ENCODE measurements at regions not wholly inside any gene's neighbourhood (a gene's known extent, or its start where the extent isn't known, plus 50 kb on each side); places are given as distances from the start of the nearest gene placed in this dataset.

DNA sequence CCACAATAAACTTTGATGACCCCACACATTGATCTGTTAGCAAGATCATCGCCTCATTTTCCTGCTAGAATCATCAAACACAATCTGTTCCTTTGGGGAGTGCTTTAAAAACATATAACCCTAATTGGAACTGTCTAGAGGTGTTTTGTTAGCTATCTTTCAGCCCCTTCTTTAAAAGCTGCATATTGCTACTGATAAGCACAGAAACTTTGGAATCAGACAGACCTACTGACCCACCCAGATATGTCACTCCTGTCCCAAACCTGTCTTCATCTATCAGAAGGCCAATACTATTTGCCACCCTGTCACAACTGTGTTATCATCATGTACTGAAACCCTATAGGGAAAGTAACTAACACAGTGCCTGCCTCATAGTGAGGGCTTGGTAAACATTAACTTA lies 172.4 kb upstream of the SASH1 start:
- DNase-seq = no peak

DNA sequence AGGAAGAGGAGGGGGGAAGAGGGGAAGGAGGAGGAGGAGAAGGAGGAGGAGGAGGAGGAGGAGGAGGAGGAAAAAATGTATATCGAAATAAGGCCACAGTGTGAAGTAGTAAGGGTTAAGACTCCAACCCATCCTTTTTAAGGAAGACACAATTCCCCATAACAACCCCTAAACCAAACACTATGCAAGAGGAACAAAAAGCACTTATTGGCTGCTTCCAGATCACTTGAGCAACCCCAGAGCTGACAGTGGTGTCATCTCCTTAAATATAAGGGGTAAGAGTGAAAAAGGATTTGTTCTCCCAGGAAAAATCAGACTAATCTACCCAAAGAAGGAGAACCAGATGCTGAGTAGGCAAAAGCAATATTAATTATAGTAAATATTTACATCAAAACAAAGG lies 169.1 kb upstream of the SASH1 start:
- DNase-seq = no peak

DNA sequence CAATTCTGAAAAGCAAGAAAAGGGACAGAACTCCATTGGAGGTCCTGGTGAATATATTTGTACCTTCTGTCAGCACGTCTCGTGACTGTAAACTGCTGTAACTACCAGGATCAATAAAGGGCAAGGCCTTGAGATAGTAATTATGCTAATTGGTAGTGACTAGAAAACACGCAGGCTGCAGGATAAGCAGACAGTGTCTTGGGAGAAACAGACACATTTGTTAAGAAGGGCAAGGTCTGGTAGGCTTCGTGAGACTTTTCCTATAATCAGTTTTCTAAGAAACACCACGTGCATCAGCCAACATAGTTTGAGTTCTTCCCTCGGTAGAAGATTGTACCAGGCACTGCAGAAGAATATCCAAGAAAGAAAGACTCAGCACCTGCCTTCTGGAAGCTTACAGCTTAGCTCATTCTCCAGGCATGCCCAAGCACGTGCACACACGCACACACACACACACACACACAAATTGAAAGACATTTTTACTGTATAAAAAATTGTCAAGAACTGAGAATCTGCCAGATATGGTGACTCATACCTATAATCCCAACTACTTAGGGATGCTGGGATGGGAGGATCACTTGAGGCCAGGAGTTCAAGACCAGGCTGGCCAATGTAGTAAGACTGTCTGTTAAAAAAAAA lies 167.0 kb upstream of the SASH1 start:
- DNase-seq = no peak

DNA sequence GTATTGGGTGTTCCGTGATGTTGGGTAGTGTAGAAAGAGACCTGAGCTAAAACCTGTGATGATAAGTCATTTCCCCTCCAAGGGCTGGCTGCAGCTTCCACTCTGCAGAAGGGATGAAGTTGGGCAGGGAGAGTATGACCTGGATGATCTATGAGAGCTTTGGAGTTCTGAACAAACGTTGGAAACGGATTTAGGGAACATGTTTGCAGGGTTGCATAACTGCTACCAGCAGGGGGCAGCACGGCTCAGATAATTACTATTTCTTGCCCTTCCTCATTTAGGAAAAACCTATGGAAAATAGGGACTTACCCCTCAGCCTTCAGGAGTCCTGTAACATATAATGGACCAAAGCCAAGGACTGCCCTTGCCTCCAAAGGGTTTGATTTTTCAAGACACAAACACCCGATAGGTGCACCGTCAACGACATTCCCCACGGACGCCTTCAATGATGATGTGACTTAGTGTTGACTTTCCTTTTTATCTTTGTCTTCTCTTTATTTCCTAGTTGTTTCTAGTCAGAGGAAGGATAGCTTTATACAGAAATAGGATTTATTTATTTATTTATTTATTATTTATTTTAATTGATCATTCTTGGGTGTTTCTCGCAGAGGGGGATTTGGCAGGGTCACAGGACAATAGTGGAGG lies 164.9 kb upstream of the SASH1 start:
- DNase-seq = peak in 9 of 14 donors; percentile 6 to 62 (median 29)

DNA sequence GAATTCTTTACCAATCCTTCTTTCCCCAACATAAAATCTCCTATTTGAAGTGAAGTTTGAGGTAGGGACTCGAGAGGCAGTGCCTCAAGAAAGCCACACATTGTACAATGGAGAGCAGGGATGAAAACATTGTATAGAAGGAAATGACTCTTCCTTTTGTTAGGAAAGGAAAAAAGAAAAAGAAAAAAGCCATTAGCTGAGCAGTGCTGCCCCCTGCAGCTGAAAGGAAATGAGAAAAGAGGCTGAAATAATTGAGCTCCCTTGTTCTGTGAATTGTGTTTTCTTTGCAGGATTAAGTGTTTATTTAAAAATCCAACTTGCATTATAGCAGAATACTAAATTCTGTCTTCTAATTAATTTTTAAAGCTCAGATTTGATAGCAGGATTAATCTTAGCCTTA lies 162.9 kb upstream of the SASH1 start:
- peak in 2 of 14 donors; percentile 3 for DNase-seq

DNA sequence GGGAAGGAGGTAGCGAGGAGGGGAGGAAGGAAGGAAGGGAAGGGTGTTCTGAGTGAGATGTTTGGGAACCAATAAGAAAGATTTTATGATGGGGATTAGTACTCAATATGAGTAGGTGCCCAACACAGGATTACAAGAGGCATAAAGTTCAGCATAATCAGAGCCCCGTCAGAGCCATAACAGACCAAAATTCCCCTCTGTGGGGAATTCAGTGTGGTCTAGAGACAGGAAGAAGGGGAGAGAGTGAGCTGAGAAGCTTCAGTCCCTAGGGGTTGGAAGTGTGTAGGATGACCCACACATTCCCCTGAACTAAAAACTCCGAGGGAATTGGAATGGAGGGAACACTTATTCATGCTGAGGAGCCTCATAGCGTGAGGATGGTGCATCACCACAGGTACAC lies 160.3 kb upstream of the SASH1 start:
- DNase-seq = no peak

DNA sequence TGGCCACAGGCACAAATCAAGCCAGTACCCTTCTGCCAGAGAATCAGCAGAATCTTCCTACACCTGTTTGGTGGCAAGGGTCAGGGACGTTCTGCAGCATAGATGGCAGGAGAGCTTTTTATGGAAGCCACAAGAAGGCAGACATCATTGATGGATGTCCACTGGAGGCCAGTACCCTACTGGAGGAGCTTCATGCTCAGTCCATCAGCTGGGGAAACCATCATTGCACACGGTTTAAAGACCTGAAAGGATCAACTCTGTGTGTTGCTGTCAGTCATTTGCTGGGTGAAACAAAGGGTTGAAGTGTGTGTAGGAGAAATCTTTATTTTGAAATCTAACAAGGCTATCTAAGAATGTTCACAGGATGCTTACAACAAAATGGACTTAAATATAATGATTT lies 158.9 kb upstream of the SASH1 start:
- DNase-seq = no peak

DNA sequence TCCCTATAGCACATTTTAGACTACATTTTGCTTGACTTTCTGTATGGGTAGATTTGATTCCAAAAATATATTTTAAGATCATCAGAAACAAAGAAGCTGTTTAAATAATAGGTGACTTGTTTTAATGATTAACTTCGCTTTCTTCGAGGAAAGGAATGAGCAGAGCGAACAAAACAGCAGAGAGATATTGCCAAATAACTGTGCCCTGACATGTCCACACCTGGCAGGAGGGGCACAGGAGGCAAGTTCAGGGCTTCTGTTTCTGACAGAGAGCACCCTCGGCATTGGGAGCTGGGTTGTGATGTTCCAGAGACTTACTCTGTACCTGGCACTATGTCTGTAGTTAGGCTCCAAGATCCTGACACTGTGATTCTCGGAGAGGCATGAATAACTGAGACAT lies 155.7 kb upstream of the SASH1 start:
- DNase-seq = no peak

DNA sequence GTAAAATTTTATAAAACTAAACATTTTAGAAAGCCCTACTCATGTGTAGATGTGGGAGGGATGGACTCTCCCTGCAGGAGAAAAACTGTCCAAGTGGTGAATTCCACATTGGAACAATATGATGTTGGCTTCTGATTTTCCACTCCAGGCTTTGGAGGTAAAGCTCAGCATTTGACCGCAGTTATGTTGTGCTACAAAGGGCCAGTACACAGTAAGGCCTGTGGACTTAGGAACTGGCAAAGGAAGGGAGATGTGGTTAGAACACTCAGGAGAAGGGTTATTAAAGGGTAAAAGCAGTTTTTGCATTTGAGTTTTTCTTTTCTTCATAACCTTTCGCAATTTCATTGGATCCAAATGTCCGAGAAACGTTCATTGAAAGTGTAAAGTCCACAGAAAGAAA lies 150.3 kb upstream of the SASH1 start:
- DNase-seq = no peak

DNA sequence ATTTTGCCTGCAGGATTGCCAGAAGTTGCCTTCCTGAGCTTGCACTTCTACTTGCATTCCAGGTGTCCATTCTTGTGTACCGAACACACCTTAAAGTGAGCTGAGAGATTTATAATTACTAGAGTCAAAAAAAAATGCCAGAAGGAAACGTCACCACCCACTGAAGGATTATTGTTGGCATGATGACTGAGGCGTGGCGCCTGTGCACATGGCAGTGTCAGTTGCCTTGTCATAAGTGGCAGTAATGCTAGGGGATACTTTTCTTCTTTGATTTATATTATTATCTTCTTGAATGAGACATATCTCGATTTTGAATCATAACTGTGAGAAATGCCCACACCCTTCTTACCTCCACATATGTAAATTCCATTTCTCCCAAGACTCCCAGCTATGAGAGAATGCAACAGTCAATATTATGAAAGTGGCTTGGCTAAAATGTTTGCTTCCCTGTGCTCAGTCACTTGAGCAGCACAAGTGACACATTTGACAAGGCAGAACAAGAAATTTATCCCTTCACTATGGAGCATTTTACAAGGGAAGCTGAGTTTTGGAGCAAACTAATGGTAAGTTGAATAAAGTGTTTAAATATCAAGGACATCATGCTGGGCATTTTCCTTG lies 149.5 kb upstream of the SASH1 start:
- no peak for DNase-seq

DNA sequence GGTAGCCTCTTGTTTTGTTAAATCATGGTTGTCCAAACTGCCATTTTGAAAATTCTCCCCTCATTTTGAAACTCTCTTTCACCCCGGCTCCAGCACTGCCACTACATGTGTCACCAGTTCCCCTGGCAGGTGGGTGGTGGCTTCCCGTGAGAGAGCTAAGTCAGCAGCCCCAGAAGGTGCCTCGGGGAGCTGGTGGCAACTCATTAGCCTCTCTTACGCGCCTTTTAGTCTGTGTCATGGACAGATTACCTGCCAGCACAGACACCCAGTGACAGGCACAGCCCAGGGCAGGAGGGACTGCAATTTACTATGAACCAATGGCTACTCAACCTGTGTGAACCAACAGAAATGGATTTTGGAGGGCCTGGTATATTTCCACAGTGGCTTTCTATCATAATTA lies 147.1 kb upstream of the SASH1 start:
- DNase-seq = no peak

DNA sequence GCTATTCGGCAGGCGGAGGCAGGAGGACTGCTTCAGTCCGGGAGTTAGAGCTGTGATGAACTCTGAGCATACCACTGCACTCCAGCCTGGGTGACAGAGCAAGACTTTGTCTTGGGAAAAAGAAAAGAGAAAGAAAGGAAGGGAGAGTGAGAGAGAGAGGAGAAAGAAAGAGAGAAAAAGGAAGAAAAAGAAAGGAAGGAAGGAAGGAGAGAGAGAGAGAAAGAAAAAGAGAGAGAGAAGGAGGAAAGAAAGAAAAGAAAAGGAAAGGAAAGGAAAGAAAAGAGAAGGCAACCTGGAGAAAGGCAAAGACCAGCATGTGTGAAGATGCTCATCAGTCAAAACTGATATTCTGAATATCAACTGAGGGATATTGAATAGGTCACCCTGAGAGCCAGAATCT lies 143.1 kb upstream of the SASH1 start:
- DNase-seq = no peak

DNA sequence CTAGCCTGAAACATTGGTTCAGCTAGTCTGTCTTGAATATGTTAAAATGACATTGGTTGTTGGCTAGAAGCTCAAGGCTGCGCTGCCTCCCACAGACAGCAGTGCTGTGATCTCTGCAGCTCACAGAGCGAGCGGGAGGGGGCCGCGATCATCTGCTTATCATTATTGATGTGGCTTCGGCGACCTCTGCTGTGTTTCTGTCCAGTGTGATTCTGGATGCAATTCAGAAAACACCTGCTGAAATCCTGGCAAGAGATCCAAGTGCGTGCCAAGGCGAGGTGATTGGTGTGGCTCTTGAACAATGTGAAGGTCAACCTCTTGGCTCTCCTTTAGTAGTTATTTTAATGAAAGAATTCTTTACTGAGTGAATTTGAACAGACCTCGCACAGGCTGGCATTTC lies 142.3 kb upstream of the SASH1 start:
- DNase-seq = peak in 5 of 14 donors; percentile 10 to 31 (median 24)

DNA sequence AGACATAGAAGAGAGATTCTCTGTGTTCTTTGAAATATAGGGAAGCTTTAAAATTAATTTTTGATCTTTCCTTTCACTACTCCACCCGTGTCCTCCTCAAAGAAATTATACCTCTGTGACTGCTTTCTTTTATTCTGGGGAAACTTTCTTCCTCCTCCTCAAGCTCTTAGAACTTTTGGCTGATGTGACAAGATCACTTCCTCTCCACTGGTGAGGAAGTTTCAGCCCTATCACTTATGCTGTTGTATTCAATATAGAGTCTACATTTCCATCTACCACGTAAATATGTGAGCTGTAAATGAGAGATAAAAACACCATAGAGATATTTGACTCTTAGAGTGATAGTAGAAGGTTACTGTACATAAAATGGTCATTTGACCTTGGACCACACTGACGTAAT lies 141.9 kb upstream of the SASH1 start:
- no peak for DNase-seq

DNA sequence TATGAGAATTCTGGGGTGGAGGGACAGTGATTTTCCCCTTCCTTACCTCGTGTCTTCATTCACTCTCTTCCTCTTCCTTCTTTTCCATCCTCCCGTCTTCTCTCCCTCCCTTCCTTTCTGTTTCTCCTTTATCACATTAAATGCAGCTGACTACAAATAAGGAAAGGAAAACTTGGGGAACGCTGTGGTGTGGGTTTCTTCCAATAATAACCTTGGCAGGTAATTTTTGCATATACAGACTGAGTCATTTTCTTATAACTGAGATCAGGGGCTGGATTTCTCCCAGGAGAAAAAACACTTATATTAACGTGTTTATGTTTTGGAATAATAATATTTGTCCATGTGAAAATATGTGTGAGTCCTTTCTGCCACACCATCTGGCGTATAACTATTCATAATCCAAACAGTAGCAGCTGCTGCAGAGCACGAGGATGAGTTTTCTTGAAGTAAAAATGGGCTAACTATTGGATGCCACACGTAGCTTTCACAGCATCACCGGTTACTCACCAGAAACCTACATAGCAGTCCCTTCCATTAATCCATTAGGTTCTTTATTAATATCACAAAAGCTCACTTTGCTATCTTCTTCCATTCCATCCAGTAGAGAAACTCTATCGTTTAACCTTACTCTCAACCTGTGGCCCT lies 139.2 kb upstream of the SASH1 start:
- DNase-seq = no peak

DNA sequence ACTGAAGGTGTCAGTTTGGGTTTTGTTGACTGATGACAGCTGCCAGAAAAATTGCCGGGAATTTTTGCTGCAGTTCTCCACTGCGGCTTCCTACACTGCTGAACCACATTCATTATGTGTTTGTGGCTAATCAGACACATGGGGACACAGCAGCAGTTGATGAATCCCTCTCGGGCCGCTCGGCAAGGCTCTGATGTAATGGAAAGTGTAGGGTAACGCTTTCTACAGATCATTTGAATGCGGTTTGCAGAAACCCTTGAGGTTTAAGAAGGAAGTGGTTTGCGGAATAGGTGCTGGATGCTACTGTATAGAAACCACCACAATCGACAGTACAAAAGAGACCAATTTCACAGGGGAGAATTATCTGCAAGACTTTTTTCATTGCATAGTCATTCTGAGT lies 138.7 kb upstream of the SASH1 start:
- no peak for DNase-seq

DNA sequence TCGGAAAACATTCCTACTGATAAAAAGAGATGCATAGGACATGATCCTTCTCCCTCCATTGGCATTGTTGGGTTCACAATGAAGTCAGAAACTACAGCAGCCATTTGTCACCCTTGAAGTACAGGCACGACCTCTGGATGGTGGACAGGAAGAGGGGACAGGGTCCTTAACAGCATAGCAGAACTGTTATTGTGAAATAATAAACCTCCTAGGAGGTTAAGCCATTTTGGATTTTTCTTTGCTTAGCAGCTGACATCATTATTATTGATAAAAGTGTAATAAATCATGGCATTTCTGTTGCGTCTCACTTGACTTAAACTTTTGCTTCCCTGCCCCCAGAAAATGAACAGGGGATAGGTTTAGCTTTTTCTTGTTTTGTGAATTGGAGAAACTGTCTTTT lies 134.3 kb upstream of the SASH1 start:
- DNase-seq = no peak

DNA sequence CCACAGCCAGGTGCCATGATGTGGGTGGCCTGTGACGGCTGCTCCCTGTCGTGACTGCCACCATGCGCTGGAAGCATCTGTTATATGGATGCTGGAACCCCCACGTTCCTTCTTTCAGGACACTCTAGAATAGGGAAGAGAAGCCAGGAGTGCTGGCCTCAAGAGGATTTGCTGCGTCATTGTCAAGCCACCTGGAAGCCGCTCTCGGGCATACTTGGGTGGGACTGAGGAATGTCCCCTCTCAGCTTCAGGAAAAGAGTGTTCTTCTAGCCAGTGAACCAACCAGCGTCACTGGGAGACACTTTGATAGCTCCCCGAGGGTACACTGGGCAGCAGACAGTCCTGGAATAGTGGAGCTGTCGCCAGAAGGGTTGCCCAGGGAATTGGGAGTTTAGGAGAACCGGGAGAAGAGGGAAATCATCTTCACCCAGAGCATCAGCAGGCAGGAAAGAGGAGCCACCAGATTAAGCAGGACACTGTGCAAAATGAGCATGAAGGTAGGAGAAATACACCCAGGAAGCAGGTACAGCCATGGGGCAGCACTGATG lies 130.8 kb upstream of the SASH1 start:
- no peak for DNase-seq

DNA sequence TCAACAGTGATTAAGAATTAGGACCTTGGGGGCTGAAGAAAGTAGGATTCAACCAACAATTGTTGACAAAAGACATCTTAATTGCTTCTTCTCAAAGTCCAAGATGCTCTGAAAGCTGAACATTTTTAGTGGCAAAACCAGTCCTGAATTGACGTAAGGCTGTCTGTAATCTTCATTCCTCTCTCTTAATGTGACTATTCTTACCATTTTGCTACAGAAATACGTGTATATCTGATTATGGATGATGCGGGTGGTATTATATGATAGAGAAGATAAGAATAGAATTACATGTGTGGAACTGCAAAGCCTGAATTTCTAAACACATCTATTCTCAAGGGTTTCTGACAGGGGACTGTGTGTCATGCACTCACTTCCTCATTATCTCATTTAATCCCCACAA lies 130.3 kb upstream of the SASH1 start:
- DNase-seq = no peak

DNA sequence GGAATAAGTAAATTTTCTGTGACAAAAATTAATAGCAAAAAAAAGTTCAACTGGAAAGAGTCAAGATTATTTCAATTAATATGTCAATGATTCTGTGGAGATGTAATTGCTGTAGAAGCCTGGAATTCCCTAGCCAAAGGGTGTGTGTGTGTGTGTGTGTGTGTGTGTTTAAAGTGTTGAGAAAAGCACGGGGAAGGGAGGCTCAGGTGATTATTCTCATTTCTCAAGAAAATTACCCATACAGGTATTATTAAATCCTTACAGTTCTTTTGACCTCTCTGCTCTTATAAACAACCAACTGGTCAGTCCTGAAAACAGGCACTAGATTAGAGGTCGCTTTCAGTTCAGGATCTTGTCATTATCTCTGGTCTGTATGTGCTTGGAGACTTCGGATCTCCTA lies 129.3 kb upstream of the SASH1 start:
- DNase-seq = no peak

DNA sequence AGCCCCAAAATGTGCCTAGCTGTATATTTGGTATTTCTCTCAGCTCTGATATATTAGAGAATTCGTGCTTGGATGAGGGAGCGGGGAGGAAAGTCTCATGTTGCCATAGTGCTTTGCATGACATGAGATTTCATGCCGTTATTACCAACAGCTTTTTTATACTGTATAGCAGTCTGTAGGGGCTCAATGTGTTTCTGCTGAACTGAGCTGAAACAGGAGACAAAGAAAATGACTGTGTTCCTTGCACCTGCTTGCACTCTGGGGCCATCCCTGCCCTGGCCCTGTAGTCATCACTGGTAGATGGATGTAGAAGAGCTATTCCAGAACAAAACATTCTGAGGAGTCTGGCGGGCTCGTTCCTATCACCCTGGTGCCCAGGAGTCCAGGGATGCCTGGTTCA lies 128.0 kb upstream of the SASH1 start:
- DNase-seq = no peak

DNA sequence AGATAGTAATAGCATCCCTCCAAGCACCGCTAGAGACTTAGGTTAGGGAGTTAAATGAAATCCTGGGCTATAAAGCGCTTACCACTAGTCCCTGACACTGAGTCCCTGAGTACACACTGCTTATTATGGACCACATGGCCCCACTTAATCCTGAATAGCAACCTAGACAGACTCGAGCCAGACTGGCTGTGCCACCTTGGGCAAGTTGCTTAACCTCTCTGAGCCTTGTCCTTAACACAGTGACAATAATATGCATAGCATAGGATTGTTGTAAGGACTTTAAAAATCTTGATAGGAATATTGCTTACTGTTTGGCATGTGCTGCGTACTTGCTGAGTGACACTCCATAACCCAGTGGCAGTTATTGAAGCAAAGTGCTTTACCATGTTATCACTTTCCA lies 125.6 kb upstream of the SASH1 start:
- no peak for DNase-seq

DNA sequence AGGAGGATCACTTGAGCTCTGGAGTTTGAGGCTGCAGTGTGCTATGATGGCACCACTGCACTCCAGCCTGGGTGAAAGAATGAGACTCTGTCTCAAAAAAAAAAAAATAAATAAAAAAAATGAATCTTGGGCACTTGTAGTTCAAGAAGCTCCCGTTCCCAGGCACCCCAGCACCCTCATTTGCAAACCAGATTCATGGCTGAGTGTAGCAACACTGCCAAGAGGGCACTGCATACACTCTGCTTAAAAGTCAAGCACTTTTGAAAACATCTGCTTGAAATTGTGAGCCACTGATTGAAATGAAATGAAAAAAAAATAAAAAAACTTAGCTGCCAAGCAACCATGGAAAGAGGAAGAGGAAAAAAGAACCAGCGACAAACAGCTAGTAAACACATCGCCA lies 124.7 kb upstream of the SASH1 start:
- DNase-seq = peak in 2 of 14 donors; percentile 3 to 5

Data from C1 segment of cervical spinal cord (tissue), 14 donors.